Cardiac muscle cell (in vitro differentiated cells and primary cell): ENCODE measurements at regions not wholly inside any gene's neighbourhood (a gene's known extent, or its start where the extent isn't known, plus 50 kb on each side); places are given as distances from the start of the nearest gene placed in this dataset.

Experiments
- DNase-seq, 2 donors: peaks; one replicate each; pipeline versions ENCODE4 v3.0.0 to v3.0.0-alpha.2; 2010 to 2017; ENCODE audit warnings: low read depth in 1 of 2, low spot score in 1 of 2
- H3K27ac ChIP-seq: fragments of 200-600 bp; sonication (generic); 2 replicates; pipeline ENCODE4 v1.5.1; 2016
- H3K27me3 ChIP-seq: fragments of 200-600 bp; sonication (generic); 2 replicates; pipeline ENCODE4 v1.6.0; 2016; ENCODE audit warnings: control low read depth
- H3K36me3 ChIP-seq: fragments of 200-600 bp; sonication (generic); 2 replicates; pipeline ENCODE4 v1.5.1; 2016; ENCODE audit warnings: control low read depth
- H3K4me1 ChIP-seq: fragments of 200-600 bp; sonication (generic); 2 replicates; pipeline ENCODE4 v1.8.1; 2017; ENCODE audit warnings: low read depth, mild to moderate bottlenecking, mixed run types
- H3K4me3 ChIP-seq: fragments of 200-600 bp; sonication (generic); 2 replicates; pipeline ENCODE4 v1.5.1; 2016; ENCODE audit warnings: mild to moderate bottlenecking
- H3K9me3 ChIP-seq: fragments of 200-600 bp; sonication (generic); 2 replicates; pipeline ENCODE4 v1.5.1; 2017; ENCODE audit warnings: low read depth, mild to moderate bottlenecking, control low read depth
- CTCF ChIP-seq: IDR thresholded peaks from 2 replicates; pipeline ENCODE4 v1.5.1; 2012; ENCODE audit warnings: low read depth, mild to moderate bottlenecking, low read length

DNA sequence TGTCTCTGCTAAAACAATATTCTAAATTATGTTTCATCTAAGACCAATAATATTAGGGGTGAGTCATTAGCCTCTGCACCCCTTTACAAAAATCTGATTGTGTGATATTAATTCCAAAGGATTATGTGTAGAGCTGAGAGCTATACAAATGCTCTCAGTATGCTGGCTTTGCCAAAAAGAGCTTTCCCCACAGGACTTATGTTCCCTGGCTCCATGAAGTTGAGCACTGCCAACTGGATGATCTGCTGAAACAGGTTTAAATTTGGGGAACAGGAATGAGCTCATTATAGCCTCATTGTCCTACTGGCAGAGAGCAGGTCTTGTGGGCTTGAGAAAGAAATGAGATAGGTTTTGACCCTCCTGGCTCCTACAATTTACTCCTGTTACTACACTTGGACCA, 347.8 kb upstream of the LMCD1 start:
- DNase-seq, result no peak
- no peak overlapping the region for H3K27ac ChIP-seq
- no peaks in the 10 kb centered on the region for H3K9me3 ChIP-seq
- no peaks in the 10 kb centered on the region for H3K27me3 ChIP-seq
- no peaks in the 10 kb centered on the region for H3K4me1 ChIP-seq
- H3K4me3 ChIP-seq, result no peak overlapping the region
- TF ChIP-seq CTCF, result no peak
- no peaks in the 10 kb centered on the region for H3K36me3 ChIP-seq

GRCh38 chr3:8154617-8155016, 347.0 kb upstream of the LMCD1 start:
- no peak for TF ChIP-seq CTCF
- Histone ChIP-seq H3K27ac (no peak overlapping the region), H3K4me1 (no peaks in the 10 kb centered on the region), H3K27me3 (no peaks in the 10 kb centered on the region), H3K36me3 (no peaks in the 10 kb centered on the region), H3K4me3 (no peak overlapping the region), H3K9me3 (no peaks in the 10 kb centered on the region)
- DNase-seq, result no peak

DNA sequence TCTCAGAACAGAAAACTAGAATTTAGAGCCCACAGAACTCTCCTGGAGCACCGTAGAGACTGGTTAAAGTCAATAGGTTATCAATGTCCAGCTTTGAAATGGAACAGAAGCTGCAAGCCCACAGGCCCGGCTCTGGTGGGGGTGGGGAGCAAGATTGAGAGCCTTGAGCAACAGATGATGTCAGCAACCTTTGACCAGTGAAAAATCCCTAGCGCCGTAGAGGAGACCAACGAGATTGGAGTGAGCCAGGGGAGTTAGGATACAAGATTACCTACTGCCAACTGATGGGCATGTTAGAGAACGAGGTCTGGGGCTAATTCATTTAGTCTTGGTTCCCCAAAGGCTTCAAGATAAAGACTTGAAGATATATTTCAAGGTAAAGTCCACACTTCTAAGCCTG, 345.5 kb upstream of the LMCD1 start:
- Histone ChIP-seq H3K9me3 (no peaks in the 10 kb centered on the region), H3K4me3 (no peak overlapping the region), H3K4me1 (no peaks in the 10 kb centered on the region), H3K27me3 (no peaks in the 10 kb centered on the region), H3K36me3 (no peaks in the 10 kb centered on the region), H3K27ac (no peak overlapping the region)
- TF ChIP-seq CTCF, result no peak
- DNase-seq, result no peak

GRCh38 chr3:8156831-8157230, 344.8 kb upstream of the LMCD1 start:
- no peaks in the 10 kb centered on the region for H3K4me1 ChIP-seq
- H3K9me3 ChIP-seq, result no peaks in the 10 kb centered on the region
- TF ChIP-seq CTCF, result no peak
- DNase-seq, result no peak
- no peak overlapping the region for H3K4me3 ChIP-seq
- no peaks in the 10 kb centered on the region for H3K27me3 ChIP-seq
- no peaks in the 10 kb centered on the region for H3K36me3 ChIP-seq
- H3K27ac ChIP-seq, result no peak overlapping the region

DNA sequence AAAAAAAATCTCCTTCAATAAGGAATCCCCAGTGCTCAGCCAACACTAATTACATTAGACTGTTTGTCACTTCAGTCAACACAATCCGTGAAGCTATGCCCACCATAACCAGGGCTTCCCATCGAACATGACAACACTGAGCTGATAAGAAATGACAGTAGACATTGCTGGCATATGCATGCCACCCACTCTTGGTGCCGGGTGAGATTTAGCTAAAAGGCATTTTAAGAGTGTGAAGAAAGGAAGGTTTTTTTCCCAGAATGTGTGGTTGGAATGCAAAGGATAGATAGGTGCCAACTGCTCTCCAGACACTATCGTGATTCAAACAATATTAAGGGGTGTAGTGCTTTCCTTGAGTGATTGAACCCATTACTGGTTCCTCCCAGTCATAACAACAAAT, 344.0 kb upstream of the LMCD1 start:
- no peak overlapping the region for H3K27ac ChIP-seq
- no peak overlapping the region for H3K4me3 ChIP-seq
- H3K27me3 ChIP-seq, result no peaks in the 10 kb centered on the region
- H3K9me3 ChIP-seq, result no peaks in the 10 kb centered on the region
- H3K36me3 ChIP-seq, result no peaks in the 10 kb centered on the region
- no peaks in the 10 kb centered on the region for H3K4me1 ChIP-seq
- TF ChIP-seq CTCF, result no peak
- no peak for DNase-seq

DNA sequence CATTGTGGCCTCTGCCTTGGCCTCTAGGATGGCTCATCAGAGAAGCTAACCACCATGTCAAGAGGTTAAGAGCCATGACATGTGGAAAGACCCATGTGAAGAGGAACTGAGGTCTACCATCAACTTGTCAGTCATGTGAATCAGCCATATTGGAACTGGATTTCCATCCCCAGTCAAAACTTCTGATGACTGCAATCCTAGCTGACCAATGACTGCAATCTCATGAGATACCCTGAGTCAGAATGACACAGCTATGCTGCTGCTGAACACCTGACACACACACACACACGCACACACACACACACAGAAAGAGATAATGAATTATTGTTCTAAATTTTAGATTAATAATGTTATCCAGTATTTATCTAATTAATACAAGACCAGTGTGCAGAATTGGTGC, 337.5 kb upstream of the LMCD1 start:
- no peak overlapping the region for H3K4me3 ChIP-seq
- no peaks in the 10 kb centered on the region for H3K27me3 ChIP-seq
- no peak overlapping the region for H3K27ac ChIP-seq
- no peak for DNase-seq
- no peaks in the 10 kb centered on the region for H3K4me1 ChIP-seq
- no peak for TF ChIP-seq CTCF
- H3K9me3 ChIP-seq, result no peaks in the 10 kb centered on the region
- H3K36me3 ChIP-seq, result no peaks in the 10 kb centered on the region
